ENCODE measurements at regions not wholly inside any gene's neighbourhood (a gene's known extent, or its start where the extent isn't known, plus 50 kb on each side); places are given as distances from the start of the nearest gene placed in this dataset.

DNA sequence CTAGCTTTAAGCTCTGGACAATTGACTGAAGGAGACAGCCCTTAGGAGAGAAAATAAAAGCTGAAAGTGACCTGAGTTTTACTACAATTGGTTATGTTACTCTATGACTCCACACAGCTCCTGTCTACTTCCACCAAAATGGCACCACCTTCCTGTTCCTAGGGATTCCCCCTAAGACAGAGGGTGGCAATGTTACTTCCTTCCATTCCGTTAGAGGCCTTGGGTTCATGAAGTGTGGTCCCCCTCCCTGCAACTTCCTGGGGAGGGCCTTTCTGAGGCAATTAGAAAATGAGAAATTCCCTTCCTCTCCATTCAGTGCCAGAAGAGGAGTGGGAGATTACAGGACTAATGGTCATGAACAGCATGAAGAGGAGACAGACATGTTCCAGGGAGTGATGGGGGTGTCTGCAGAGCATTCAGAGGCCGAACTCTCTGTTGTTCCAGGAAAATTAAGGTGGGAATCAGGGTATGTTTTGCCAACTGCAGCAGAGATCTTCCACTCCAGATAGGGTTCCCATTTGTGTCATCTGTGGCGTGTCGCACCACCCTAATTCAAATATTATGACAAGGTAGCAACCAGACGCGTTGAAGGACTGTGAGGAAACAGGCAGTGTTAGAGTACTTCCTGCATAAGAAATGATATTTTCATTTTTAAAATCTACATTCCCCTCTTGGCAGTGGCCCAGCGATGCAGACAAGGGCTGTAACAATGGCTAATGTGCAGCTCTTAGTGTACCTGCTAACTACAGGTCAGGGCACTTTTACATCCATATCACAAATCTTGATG lies 53.1 kb upstream of the TRIM67 start:
- DNase-seq (ENCODE audit: low spot score) = no peak

DNA sequence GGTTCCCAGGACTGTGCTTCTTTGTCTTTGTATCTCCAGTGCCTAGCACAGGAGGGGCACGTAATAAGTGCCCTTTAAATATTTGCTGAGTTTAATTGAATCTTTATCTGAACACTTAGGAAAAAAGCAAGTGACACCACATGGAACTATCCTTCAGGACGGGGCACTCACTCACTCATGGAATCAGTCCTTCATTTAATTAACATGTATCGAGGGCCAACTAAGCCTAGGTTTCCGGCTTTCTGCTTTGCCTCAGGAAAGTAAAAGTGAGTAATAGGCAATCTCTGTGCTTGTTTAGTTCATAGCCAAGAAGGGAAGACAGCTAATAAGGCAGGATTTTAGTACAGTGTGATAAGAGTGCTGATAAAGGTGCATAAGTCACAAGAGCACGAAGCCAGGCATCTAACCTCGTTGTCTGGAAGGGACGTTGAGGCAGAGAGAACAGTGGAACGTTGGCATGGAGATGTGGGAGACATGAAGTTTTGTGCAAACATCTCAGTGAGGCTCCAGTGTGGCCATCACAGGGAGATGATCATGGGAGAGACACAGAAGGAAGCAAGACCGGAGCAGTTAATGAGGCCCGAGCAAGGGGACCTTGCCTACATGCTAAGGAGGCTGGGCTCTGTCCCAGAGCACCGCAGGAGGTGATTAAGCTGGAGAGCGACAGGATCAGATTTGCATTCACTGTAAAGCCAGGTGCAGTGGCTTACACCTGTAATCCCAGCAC lies 54.1 kb upstream of the TRIM67 start:
- no peak for DNase-seq (ENCODE audit: low spot score)

DNA sequence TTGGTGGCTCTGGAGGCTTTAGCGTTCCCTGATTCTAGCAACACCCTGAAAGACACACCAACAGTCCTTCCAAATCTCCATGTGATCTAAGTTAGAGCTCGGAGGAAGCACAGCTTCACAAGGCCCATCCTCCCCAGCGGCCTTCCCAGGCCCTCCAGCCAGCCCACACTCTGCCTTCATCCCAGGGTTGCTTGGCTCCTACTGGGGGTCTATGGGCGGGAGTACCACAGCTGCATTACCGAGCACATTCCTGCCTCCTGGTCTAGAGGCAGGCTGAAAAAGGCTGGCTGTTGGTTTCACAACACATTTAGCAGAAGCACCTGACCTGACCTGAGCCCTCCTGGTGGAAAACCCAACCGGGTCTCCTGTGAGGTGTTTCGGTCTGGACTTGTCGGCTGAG lies 54.7 kb upstream of the TRIM67 start:
- no peak for DNase-seq (ENCODE audit: low spot score)

- DNase-seq (ENCODE audit: low spot score) = no peak
These were observed 55.5 kb upstream of the TRIM67 start for GRCh38 chr1:231106347-231106746.

DNA sequence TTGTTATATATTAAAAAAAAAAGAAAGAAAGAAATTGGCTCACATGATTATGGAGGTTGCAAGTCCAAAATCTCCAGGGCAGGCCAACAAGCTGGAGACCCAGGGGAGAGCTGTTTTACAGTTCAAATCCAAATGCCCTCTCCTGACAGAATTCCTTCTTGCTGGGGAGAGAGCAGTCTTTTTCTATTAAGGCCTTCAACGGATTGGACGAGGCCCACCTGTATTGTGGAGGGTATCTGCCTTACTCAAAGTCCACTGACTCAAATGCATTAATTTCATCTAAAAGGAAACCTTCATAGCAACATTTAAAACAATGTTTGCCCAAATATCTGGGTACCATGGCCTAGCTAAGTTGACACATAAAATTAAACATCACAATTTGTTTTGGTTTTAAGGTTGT lies 56.9 kb upstream of the TRIM67 start:
- no peak for DNase-seq (ENCODE audit: low spot score)

DNA sequence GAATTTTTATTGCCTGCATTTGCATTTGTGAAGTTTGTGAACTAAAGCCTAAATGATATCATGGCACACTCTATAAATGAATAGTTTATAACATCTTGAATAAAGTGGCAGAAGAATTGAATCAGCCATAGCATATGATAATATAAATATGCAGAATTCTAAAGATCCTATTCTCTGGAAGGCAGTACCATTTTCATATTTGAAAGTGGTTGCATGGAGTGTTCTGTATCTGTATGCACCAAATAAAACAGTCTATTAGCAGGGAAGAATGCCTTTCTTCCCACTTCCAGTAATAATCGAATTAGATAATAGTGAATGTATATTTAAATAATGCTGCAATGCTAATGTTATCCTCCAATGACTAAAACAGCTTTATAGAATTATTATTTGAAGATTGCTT lies 57.9 kb upstream of the TRIM67 start:
- no peak for DNase-seq (ENCODE audit: low spot score)

DNA sequence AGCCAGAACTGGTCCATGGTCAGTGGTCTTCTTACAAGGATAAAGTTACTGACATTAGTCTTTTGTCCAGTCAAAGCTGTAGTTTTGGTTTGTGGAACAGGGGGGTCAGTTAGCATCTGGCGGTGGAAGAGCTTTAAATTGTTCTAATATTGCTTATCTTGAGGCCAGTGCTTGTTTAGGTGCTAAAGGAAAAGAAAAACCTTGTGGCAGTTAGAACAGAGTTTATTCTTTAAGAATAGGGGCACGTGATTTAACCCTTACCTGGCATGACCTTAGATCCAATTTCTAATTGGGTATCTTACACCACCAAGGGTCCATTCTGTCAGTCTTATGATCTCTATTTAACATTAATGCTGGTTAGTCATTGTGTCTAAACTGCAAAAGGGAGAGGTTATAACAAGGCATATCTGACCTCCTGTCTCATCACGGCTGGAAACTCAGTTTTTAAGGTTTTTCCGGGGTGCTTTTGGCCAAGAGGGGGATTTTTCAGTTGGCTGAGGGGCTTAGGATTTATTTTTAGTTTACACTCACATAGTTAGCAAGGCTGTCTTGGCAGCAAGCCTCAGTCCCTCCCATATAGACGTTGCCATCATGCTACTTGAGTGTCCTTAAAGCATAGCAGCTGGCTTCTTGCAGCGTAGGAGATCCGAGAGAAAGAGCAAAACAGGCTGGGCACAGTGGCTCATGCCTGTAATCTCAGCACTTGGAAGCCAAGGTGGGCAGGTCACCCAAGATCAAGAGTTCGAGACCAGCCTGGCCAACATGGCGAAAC lies 60.1 kb upstream of the FAM89A start:
- DNase-seq (ENCODE audit: low spot score) = no peak

GRCh38 chr1:231099311-231099710 lies 59.3 kb upstream of the FAM89A start:
- DNase-seq (ENCODE audit: low spot score) = no peak

GRCh38 chr1:231095595-231095994 lies 55.5 kb upstream of the FAM89A start:
- DNase-seq (ENCODE audit: low spot score) = no peak

DNA sequence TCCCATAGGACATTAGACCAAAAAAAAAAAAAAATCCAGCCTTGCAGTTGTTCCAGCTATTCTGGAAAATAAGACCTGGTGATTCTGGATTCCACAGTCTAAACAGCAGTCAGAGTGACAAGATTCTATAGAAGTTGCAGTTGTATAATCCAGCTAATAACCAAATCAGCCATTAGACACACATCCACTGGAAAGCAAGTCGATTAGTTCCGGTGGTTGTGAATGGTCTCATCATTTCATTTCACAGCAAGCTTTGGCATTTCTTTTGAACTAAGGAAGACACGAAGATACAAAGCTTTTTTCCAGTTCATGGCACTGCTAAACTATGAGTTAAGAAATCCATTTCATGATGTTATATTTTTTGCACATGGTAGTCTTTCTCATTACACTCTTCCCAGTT lies 54.4 kb upstream of the FAM89A start:
- DNase-seq (ENCODE audit: low spot score) = no peak

- DNase-seq (ENCODE audit: low spot score) = no peak
These were observed 53.3 kb upstream of the FAM89A start for GRCh38 chr1:231093156-231093922.

GRCh38 chr1:231092380-231092779 lies 52.3 kb upstream of the FAM89A start:
- DNase-seq (ENCODE audit: low spot score) = no peak

DNA sequence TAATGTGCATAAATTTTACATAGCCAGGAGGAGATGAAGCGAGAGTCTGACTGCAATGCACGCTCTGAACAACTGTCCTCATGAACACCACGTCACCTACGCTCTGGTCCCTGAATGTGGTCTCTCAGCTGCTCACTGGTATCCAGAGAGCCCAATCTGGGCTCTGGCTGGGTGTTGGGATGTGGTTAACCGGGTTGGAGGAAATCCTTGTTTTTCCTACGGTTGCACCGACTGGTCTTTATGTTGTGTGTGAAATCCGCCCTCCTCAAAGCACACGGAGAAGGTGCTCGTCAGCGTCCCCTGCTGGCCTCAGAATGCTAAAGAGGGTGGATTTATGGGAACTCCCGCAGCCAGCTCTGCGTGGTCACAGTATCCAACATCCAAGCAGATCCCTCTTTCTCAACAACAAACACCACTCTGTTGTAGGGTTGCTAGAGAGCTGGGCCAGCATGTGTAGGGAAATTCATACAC lies 51.8 kb upstream of the FAM89A start:
- peak; percentile 44 for DNase-seq (ENCODE audit: low spot score)

GRCh38 chr1:231091415-231091814 lies 51.4 kb upstream of the FAM89A start:
- DNase-seq (ENCODE audit: low spot score) = no peak
